HFFc6 (cell line): ENCODE measurements at regions not wholly inside any gene's neighbourhood (a gene's known extent, or its start where the extent isn't known, plus 50 kb on each side); places are given as distances from the start of the nearest gene placed in this dataset.

ENCODE experiments used
- DNase-seq: peaks from one replicate; pipeline ENCODE4 v3.0.0-alpha.2; 2018
- H3K27ac Mint-ChIP-seq: 2 replicates; pipeline ENCODE4 v1.8.0; 2020; ENCODE audit warnings: mild to moderate bottlenecking, mixed read lengths
- H3K27me3 Mint-ChIP-seq: 2 replicates; pipeline ENCODE4 v1.8.0; 2021; ENCODE audit warnings: mild to moderate bottlenecking, moderate library complexity, mixed read lengths; ENCODE audit not compliant: insufficient read depth
- H3K36me3 Mint-ChIP-seq: 2 replicates; pipeline ENCODE4 v1.8.0; 2021; ENCODE audit warnings: low read depth, mixed read lengths
- H3K4me1 Mint-ChIP-seq: 2 replicates; pipeline ENCODE4 v1.8.0; 2020; ENCODE audit warnings: low read depth, mixed read lengths
- H3K4me3 Mint-ChIP-seq: 2 replicates; pipeline ENCODE4 v1.8.0; 2020; ENCODE audit warnings: mild to moderate bottlenecking, moderate library complexity, mixed read lengths
- H3K9me3 Mint-ChIP-seq: 2 replicates; pipeline ENCODE4 v1.8.0; 2020; ENCODE audit warnings: mild to moderate bottlenecking, mixed read lengths
- CTCF ChIP-seq: fragments of 200-600 bp; sonication (generic); IDR thresholded peaks from 2 replicates; pipeline ENCODE4 v1.5.0; 2021; ENCODE audit warnings: antibody characterized with exemption, mild to moderate bottlenecking

- Mint-ChIP-seq H3K27me3 (no peaks in the 10 kb centered on the region; the same call in 1 of the 2 replicates), H3K4me3 (no peak overlapping the region), H3K36me3 (no peaks in the 10 kb centered on the region), H3K27ac (no peak overlapping the region), H3K9me3 (peaks cover 38% of the 10 kb centered on the region), H3K4me1 (no peaks in the 10 kb centered on the region)
- DNase-seq, result no peak
- TF ChIP-seq CTCF, result no peak
These were observed 293.2 kb upstream of the IRX4 start for GRCh38 chr5:2175842-2176404.

GRCh38 chr5:2175041-2175440 is 292.3 kb upstream of the IRX4 start:
- no peak overlapping the region for H3K4me3 Mint-ChIP-seq
- H3K36me3 Mint-ChIP-seq, result no peaks in the 10 kb centered on the region
- H3K27ac Mint-ChIP-seq, result no peak overlapping the region
- no peak for TF ChIP-seq CTCF
- H3K4me1 Mint-ChIP-seq, result no peaks in the 10 kb centered on the region
- no peaks in the 10 kb centered on the region; the same call in 1 of the 2 replicates for H3K27me3 Mint-ChIP-seq
- H3K9me3 Mint-ChIP-seq, result peaks cover 34% of the 10 kb centered on the region
- DNase-seq, result no peak

GRCh38 chr5:2174538-2174937 is 291.8 kb upstream of the IRX4 start:
- Mint-ChIP-seq H3K36me3 (no peaks in the 10 kb centered on the region), H3K27me3 (no peaks in the 10 kb centered on the region; the same call in 1 of the 2 replicates), H3K4me3 (no peak overlapping the region), H3K9me3 (peaks cover 33% of the 10 kb centered on the region), H3K27ac (no peak overlapping the region), H3K4me1 (no peaks in the 10 kb centered on the region)
- no peak for TF ChIP-seq CTCF
- DNase-seq, result no peak

- no peak for DNase-seq
- H3K36me3 Mint-ChIP-seq, result no peaks in the 10 kb centered on the region
- peaks cover 42% of the 10 kb centered on the region for H3K9me3 Mint-ChIP-seq
- H3K4me1 Mint-ChIP-seq, result no peaks in the 10 kb centered on the region
- no peak overlapping the region for H3K27ac Mint-ChIP-seq
- no peak overlapping the region for H3K4me3 Mint-ChIP-seq
- H3K27me3 Mint-ChIP-seq, result peaks cover 2% of the 10 kb centered on the region
- no peak for TF ChIP-seq CTCF
These were observed 290.6 kb upstream of the IRX4 start for GRCh38 chr5:2173151-2173834.

GRCh38 chr5:2172471-2172870 is 289.7 kb upstream of the IRX4 start:
- no peak for DNase-seq
- peaks cover 47% of the 10 kb centered on the region for H3K9me3 Mint-ChIP-seq
- TF ChIP-seq CTCF, result no peak
- no peaks in the 10 kb centered on the region for H3K36me3 Mint-ChIP-seq
- H3K27me3 Mint-ChIP-seq, result peaks cover 2% of the 10 kb centered on the region
- no peaks in the 10 kb centered on the region for H3K4me1 Mint-ChIP-seq
- H3K27ac Mint-ChIP-seq, result no peak overlapping the region
- no peak overlapping the region for H3K4me3 Mint-ChIP-seq
